Activated CD4-positive, alpha-beta T cell treated with anti-CD3 and anti-CD28 coated beads, Interleukin-2, Interleukin-4, amounts not matched to agents 100 ng/mL and 50 ng/mL, durations not matched to agents 16 hours and 8 hours (primary cell): ENCODE measurements at regions not wholly inside any gene's neighbourhood (a gene's known extent, or its start where the extent isn't known, plus 50 kb on each side); places are given as distances from the start of the nearest gene placed in this dataset.
"Not testable (repeated sequence)": the region's sequence is repeated elsewhere in the genome, so short reads cannot be mapped to it uniquely, and the experiment has no call there.

Source experiments
- DNase-seq: peaks from one replicate; pipeline ENCODE4 v3.0.0-alpha.2; 2020; ENCODE audit warnings: low spot score

DNA sequence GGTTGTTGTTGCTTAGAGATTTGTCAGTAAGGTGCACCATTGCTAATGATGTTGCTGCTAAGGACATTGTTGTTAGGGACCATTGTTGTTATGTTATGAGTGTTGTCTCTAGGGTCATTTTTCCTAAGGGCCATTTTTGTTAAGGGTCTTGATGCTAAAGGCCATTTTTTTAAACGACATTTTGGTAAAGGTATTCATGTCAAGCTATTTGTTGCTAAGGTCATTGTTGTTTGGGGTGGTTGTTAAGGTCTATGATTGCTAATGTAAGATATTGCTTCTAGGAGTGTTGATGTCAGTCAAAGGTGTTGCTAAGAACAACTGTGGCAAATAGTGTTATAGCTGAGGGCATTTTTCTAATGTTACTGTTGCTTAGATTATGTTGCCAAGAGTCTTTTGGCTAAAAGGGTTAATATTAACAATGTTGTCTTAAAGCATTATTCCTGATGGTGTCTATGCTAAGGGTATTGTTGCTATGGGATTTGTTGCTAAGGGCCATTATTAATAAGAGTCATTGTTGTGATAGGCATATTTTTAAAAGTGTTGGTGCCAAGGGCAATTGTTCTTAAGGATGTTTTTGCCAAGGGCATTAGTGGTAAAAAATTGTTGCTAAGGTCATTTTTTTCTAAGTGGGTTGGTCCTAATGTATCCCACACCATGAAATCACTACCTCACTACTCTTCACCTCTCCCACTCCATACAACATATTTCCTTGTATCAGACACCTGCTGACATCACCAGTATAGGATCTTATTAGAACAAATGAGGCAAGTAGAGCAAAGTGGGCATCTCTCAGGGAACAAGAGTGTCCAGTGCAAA is 56.2 kb downstream of the SPATA31A6 start:
- DNase-seq = not testable (repeated sequence)

DNA sequence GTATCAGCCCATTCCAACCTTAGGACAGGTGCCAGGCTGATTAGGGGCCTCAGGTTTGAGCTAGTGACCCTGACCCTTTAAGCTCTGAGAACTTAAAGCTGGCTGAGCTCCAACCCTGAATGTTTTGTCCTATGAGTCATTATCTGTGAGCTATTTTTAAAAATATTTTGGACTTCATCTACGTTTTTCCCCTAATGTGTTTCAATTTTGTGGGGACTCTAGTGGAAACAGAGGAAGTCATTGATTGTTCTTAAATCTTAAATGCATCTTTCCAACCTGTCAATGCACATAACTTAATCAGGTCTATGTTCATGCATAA is 56.8 kb downstream of the SPATA31A6 start:
- DNase-seq = not testable (repeated sequence)

DNA sequence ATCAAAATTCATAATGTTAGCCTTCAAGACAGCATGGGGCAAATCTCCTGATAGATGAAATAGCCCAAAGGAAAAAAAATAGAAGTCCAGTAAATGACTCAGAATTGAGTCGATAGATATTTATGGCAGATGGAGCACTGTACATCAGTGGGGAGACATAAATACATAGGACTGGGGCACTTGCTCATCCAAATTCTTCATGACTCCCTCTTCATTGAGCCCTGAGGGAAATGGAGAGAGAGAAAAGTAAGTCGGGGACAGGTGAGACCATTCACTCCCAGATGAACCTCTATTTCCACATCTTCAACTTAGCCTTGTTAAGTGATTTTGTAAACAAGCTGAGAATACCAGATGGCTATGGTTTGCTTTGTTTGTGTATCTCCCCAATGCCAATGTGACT is 59.8 kb downstream of the SPATA31A6 start:
- not testable (repeated sequence) for DNase-seq

DNA sequence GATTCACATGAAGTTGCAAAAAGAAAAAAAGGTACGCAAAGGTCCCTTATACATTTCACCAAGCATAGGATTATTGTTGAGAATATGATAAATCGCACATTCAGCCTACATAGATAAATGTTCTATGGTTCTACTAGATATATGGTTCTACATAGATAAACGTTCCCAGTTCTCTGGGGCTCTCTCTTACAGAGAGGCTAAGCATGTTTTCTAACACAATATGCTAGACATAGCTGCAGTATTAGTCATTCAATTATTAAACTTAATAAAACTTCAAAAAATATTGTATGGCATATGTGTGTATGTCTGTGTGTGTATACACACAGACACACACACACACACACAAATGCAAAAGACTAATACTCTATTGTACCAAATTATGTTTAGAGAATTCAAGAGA is 60.4 kb downstream of the SPATA31A6 start:
- not testable (repeated sequence) for DNase-seq

DNA sequence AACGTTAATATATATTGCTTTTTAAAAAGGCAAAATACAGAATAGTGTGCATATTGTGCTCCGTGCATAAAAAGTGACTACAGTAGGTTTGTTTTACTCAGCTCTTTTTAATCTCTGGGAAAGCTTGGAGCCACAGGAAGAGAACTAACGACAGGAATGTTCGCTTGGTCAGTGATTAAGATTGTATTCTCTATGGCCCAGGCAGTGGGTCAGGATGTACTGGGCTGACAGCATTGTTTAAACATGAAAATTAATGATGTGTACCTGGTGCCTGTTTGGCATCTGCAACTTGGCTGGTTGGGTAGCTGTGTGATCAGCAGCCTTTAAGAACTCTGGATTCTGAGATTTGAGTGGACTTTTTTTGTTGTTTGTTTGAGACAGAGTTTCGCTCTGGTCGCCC is 85.3 kb downstream of the SPATA31A6 start:
- not testable (repeated sequence) for DNase-seq

DNA sequence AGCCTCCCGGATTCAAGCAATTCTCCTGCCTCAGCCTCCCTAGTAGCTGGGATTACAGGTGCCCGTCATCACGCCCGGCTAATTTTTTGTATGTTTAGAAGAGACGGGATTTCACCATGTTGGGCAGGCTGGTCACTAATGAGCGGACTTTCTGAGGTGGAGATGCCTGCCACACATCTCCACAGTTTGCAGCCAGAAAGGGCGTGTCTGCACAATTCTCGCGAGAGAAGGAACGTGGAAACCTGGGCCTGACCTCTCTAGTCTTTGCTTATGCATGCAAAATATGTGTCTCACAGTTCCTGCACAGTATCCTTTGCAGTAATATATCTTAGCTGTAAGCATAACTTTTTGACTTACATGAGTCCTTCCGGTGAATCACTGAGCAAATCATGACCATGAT is 85.7 kb downstream of the SPATA31A6 start:
- not testable (repeated sequence) for DNase-seq

DNA sequence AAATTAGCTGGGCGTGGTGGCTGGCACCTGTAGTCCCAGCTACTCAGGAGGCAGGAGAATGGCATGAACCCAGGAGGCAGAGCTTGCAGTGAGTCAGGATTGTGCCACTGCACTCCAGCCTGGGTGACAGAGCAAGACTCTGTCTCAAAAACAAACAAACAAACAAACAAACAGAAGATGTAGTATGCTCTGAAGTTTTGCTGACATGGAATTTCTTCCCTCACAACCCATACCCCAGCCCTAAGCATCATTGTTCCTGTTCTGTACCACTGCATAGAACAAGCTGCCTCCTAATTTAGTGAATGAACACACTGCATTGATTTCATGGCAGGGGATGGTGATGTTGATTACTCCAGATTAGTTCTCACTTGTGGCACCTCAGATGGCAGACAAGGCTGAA is 89.7 kb downstream of the SPATA31A6 start:
- not testable (repeated sequence) for DNase-seq

DNA sequence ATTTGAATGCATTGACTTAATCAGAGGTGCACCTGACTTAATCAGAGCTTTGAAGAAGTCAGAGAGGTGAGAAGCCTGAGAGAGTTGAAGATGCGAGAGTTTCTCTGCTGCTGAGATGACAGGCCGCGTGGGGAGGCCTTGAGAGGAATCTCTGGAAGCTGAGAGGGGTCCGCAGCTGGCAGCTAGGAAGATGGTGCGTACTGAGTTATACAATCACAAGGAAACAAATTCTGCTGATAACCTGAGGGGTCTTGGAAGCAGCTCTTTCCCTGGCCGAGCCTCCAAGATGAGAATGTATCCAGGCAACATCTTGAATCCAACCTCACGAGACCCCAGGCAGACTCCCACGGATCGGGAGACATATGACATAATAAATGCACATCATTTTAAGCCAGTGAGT is 91.7 kb downstream of the SPATA31A6 start:
- DNase-seq = no peak

DNA sequence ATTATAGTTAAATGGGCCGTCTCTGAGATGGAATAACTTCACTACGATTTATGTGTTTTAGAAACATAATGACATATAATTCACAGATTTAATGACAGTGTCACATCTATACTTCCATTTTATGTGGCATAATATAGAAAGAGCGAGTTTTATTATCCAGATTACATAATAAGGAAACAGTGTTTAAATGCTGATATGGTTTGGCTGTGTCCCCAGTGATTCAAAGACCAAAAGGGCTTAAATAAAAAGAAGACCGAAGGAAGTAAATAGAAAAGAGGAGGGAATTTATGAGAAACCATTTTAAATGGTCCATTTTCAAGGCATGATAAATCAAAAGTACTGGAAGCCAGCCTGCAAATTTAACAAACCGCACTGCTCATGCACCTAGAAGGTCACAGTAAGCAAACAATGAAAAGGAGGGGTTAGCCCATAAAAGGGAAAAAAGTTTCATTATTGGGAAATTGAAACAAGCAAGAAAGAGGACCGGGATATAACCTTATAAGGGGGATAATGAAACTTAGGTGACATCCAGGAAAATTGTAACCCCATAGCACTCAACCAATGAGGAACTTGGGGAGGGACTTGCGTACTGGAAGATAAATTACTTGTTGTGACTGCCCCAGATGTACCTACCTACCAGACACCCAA is 99.2 kb downstream of the SPATA31A6 start:
- DNase-seq = not testable (repeated sequence)

DNA sequence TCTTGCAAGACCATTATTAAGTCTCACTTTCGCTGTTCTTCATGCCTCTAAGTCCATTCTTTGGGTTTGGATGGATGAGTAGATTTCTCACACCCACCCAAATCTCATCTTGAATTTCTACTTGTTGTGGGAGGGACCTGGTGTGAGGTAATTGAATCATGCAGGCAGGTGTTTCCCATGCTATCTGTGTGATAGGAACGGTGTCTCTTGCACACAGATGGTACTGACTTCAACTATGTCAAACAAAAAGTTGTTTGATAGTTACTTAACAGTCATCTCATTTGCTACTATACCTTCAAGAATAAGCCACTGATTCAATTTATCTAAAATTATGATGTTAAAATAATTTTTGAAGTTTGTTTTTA is 99.7 kb downstream of the SPATA31A6 start:
- DNase-seq = not testable (repeated sequence)

DNA sequence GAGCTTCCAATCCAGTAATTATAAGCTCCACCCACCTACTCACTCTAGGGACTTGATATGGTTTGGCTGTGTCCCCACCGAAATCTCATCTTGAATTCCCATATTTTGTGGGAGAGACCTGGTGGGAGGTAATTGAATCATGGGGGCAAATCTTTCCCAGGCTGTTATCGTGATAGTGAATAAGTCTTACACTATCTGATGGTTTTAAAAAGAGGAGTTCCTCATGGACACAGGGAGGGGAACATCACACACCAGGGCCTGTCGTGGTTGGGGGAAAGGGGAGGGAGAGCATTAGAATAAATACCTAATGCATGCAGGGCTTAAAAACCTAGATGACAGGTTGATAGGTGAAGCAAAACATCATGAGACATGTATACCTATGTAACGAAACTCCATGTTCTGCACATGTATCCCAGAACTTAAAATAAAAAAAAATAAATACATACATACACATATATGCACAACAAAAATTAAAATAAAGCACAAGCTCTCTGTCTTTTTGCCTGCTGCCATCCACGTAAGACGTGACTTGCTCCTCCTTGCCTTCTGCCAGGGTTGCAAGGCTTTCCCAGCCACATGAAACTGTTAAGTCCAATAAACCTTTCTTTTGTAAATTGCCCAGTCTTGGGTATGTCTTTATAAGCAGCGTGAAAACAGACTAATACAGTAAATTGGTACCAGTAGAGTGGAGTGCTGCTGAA is 102.8 kb downstream of the SPATA31A6 start:
- not testable (repeated sequence) for DNase-seq

DNA sequence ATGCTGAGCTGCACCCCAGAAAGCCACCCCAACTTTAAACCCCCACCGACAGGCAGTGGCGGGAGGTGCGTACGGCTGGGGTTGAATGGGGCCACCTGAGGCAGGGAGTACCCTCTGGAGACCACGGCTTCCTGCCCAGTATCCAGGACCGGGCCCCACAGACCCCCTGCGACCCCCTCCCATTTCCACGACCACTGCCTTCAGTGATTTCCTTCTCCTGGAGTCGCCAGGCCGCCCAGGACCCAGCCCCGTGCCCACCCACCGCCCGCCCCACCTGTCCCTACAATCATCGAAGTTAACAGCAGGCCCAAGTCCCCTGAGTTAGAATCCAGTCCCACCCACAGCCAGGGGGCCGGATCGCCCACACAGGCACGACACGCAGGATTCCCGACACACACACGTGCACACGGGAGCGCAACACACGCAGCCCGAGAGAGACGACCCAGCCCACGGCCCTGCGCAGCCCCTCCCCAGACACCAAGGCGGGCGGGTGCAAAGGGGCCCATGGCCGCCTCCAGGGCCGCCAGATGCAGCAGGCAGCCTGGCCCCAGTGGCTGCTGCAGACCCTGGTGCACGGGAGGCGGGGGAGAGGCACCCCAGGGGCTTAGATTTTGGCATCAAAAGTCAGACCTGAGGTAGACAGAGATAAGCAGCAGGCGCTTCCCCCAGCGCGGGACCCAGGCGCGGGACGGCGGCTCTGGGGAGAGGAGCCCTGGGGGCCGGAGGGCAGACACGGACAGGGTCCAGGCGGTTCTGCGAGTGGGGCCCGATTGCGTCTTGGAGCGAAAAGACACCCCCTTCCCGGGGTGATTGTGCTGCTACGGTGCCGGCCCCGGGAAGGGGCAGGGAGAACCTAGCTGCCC is 104.8 kb downstream of the SPATA31A6 start:
- DNase-seq = not testable (repeated sequence)

DNA sequence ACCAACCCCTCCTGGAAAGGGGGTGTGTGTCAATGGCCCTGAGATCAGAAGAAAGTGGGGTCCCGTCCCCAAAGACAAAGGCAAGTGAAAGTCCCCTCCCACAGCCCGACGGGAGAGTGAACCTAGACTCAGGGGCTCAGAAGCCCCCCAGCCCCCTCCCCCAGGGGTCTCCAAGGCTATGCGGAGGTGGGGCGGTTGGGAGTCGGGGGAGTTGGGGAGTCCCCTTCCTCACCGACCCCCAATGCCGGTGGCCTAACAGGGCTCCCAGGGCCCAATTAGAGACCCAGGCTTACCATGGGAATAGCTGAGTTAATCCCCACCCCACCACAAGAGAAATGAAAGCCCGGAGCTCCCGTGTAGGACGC is 105.4 kb downstream of the SPATA31A6 start:
- not testable (repeated sequence) for DNase-seq

DNA sequence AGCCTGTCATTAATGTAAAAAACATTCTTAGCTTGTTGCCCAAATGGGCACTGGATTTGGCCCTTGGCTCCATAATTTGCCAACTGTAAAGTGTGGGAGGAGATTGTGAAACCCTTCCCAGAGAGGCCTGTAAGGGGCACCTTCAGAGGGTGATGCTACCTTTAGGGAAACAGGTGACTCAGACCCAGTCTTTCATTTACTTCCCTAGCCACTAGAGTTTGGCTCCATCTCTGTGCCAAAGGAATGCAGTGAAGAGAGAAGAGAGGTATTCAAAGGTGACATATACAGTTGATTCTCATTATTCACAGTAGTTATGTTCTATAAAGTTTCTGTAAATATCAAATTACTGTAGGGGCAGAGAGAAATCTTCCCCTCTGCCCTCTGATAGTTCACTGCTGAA is 116.7 kb downstream of the SPATA31A6 start:
- DNase-seq = not testable (repeated sequence)

DNA sequence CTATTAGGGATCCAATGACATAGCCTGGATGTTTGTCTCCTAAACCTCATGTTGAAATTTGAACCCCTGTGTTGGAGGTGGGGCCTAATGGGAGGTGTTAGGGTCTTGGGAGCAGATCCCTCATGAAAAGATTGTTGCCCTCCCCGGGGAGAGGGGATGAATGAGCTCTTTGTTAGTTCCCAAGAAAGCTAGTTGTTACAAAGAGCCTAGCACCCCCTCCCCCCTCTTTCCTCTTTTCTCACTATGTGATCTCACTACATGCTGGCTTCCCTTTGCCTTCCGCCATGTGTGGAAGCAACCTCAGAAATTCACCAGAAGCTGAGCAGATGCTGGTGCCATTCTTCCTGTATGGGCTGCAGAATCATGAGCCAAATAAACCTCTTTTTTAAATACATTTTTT is 123.2 kb downstream of the SPATA31A6 start:
- not testable (repeated sequence) for DNase-seq

DNA sequence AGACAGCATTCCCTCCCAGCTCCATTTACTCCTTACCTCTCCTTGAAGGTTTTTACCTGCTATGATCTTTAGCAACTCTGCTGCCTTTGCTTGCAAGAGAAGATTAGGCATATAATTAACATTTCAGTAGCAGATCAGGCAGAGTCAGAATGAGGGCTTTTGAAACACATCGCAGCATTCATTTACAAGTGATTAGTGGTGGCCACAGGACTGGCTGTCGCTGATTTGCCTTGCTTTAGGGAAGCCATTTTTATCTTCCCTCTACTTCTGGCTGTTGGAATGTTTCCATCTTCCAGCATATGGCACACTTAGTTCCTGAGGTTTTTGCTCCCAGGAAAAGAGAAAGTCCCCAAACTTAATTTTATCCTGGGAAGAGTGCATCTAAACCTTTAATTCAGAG is 124.0 kb downstream of the SPATA31A6 start:
- DNase-seq = not testable (repeated sequence)

DNA sequence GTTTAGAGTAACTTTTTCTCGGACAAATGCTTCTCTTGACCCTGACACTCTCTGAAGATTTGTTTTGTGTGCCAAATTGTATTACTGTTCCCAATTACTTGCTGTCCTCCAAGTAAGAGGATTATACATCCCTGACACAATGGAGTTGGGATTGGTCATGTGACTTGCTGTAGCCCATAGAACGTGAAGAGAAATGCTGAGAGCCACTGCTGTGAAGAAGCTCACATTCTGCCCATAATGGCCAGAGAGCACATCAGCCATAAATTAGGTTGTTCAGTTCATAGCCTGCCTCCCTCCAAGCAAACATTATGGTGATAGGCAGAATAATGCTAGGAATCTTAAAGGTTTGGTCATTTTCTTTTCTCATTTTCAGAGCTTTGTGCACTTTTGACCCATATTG is 127.5 kb downstream of the SPATA31A6 start:
- DNase-seq = not testable (repeated sequence)

DNA sequence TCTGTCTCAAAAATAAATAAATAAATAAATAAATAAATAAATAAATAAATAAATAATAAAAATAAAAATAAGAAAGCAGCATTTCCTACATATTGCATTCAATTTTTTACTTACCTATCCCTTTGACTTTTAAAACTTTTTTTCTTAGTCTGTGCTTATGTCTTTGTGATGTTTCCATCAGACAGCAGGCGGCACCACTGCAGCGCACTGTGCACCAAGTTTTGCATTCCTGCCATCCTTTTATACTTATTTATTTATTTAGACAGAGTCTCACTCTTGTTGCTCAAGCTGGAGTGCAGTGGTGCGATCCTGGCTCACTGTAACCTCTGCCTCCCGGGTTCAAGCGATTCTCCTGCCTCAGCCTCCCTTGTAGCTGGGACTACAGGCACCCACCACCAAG is 132.6 kb downstream of the SPATA31A6 start:
- not testable (repeated sequence) for DNase-seq

DNA sequence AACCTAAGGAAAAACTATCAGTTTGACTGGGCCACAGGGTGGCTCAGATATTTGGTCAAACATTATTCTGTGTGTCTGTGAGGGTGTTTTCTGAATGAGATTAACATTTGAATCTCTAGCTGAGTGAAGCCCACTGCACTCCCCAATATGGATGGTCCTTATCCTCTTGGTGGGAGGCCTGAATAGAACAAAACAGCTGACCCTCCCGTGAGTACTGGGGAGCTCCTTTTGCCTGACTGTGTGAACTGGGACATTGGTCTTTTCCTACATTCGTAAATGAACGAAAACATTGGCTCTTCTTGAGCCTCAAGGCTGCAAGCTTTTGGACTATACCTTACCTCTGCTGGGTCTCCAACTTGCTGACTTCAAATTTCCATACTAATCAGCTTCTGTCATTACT is 134.2 kb downstream of the SPATA31A6 start:
- DNase-seq = not testable (repeated sequence)

DNA sequence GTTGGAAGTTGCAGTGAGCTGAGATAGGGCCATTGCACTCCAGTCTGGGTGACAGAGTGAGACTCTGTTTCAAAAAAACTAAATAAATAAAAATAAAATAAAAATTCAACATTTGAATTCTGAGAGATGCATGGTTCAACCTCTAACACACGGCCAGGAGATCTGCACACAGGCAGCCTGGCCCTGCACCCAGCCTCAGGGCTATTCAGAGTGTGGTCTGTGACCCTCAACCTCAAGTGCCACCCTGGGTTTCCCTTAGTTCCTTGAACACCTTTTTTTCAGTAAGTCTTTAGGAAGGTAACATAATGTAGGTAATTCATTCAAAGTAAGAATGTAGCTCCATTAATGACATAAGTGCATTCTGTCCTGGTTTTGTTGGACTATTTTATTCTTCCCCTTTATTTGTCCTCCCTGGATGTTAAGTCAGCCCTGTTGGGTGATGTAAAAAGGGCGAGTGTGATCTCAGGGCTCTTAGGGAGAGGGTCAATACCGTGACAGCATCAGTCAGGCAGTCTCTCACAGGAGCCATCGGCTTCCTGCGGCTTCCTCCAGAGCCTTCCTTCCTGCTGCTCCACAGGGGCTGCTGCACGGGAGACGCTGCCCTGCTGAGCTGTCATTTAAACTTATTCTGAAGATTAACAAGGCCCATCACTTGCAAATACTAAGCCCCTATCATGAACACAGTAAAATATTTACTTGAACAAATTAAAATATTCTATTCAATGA is 139.8 kb downstream of the SPATA31A6 start:
- DNase-seq = not testable (repeated sequence)

DNA sequence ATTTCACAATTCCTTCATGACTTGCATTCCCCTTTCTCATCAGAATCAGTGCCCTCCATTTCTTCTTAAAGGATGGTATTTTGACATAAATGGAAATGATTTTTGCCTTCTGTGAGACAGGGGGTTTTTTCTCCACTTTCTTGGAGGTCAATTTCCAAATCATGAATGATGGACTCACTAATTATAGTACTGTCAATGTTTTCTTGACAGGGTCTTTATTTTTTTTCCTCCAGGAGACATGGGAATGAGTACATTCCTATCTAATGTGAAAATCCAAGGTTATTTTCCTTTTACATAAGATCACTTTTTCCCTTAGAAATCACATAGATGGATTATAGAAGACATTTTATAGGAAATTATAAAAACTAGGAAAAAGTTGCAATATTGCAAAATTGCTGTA is 141.7 kb downstream of the SPATA31A6 start:
- not testable (repeated sequence) for DNase-seq
